Smooth muscle cell (in vitro differentiated cells): ENCODE measurements at regions not wholly inside any gene's neighbourhood (a gene's known extent, or its start where the extent isn't known, plus 50 kb on each side); places are given as distances from the start of the nearest gene placed in this dataset.

Source experiments
- DNase-seq: peaks from one replicate; lab custom pipeline; 2025; ENCODE audit not compliant: unreplicated experiment; lab: John Stamatoyannopoulos, UW
- H2AFZ ChIP-seq: fragments of 200-600 bp; sonication (generic); 2 replicates; pipeline ENCODE4 v1.6.0; 2016; ENCODE audit warnings: antibody characterized with exemption, low read depth, mild to moderate bottlenecking
- H3F3A ChIP-seq: fragments of 200-600 bp; sonication (generic); 2 replicates; pipeline ENCODE4 v1.6.0; 2017; ENCODE audit warnings: antibody characterized with exemption, low read depth
- H3K27ac ChIP-seq: fragments of 200-600 bp; sonication (generic); 2 replicates; pipeline ENCODE4 v1.5.1; 2016; ENCODE audit warnings: low read depth, mild to moderate bottlenecking
- H3K27me3 ChIP-seq: fragments of 200-600 bp; sonication (generic); 2 replicates; pipeline ENCODE4 v1.6.1; 2016; ENCODE audit warnings: low read depth, mild to moderate bottlenecking
- H3K36me3 ChIP-seq: fragments of 200-600 bp; sonication (generic); 2 replicates; pipeline ENCODE4 v1.5.1; 2016; ENCODE audit warnings: low read depth
- H3K4me1 ChIP-seq: fragments of 200-600 bp; sonication (generic); 2 replicates; pipeline ENCODE4 v1.5.1; 2016; ENCODE audit warnings: low read depth
- H3K4me2 ChIP-seq: fragments of 200-600 bp; sonication (generic); 2 replicates; pipeline ENCODE4 v1.6.0; 2016; ENCODE audit warnings: mild to moderate bottlenecking
- H3K4me3 ChIP-seq: fragments of 200-600 bp; sonication (generic); 2 replicates; pipeline ENCODE4 v1.5.1; 2016; ENCODE audit warnings: mild to moderate bottlenecking
- H3K79me2 ChIP-seq: fragments of 200-600 bp; sonication (generic); 2 replicates; pipeline ENCODE4 v1.6.0; 2016; ENCODE audit warnings: low read depth, mild to moderate bottlenecking
- H3K9ac ChIP-seq: fragments of 200-600 bp; sonication (generic); 2 replicates; pipeline ENCODE4 v1.6.0; 2016; ENCODE audit warnings: low read depth
- H3K9me3 ChIP-seq: fragments of 200-600 bp; sonication (generic); replicated peaks from 2 replicates; pipeline ENCODE4 v1.5.1; 2016; ENCODE audit warnings: low read depth
- H4K20me1 ChIP-seq: fragments of 200-600 bp; sonication (generic); 2 replicates; pipeline ENCODE4 v1.6.0; 2016; ENCODE audit warnings: low read depth
- CTCF ChIP-seq: fragments of 200-600 bp; sonication (generic); IDR thresholded peaks from 2 replicates; pipeline ENCODE4 v1.5.1; 2017; ENCODE audit warnings: borderline replicate concordance, mild to moderate bottlenecking, antibody characterized with exemption; ENCODE audit not compliant: insufficient read depth, poor library complexity, severe bottlenecking
- WGBS: methylation state at CpG from one replicate; pipeline ENCODE4 v1.1.7; 2016; ENCODE audit warnings: low lambda C conversion rate; 5-methylcytosine and 5-hydroxymethylcytosine counted together

GRCh38 chr15:39393575-39394335, 187.1 kb upstream of the THBS1 start:
- no peak for TF ChIP-seq CTCF
- Histone ChIP-seq H3K9me3 (no peaks in the 10 kb centered on the region), H3K79me2 (no peaks in the 10 kb centered on the region), H3K36me3 (no peaks in the 10 kb centered on the region), H3K4me1 (peaks cover 12% of the 10 kb centered on the region), H3K9ac (no peak overlapping the region), H3K4me2 (no peak overlapping the region), H4K20me1 (no peaks in the 10 kb centered on the region), H3K4me3 (no peak overlapping the region), H3K27ac (no peak overlapping the region), H3K27me3 (no peaks in the 10 kb centered on the region), H2AFZ (no peak overlapping the region), H3F3A (peaks cover 3% of the 10 kb centered on the region)
- 61% methylated on average over 4 of the region's 4 CpGs for WGBS
- no peak for DNase-seq

GRCh38 chr15:39394496-39394895, 186.4 kb upstream of the THBS1 start:
- H4K20me1 ChIP-seq, result no peaks in the 10 kb centered on the region
- no peaks in the 10 kb centered on the region for H3K79me2 ChIP-seq
- DNase-seq, result no peak
- no peaks in the 10 kb centered on the region for H3K27me3 ChIP-seq
- no peak overlapping the region for H3K9ac ChIP-seq
- no peak overlapping the region for H2AFZ ChIP-seq
- no peaks in the 10 kb centered on the region for H3K36me3 ChIP-seq
- H3K4me1 ChIP-seq, result peaks cover 12% of the 10 kb centered on the region
- no peak overlapping the region for H3K4me2 ChIP-seq
- H3K9me3 ChIP-seq, result no peaks in the 10 kb centered on the region
- no peak overlapping the region for H3K27ac ChIP-seq
- peaks cover 3% of the 10 kb centered on the region for H3F3A ChIP-seq
- TF ChIP-seq CTCF, result no peak
- H3K4me3 ChIP-seq, result no peak overlapping the region

GRCh38 chr15:39396979-39397615, 183.8 kb upstream of the THBS1 start:
- Histone ChIP-seq H3K79me2 (no peaks in the 10 kb centered on the region), H3K4me1 (no peaks in the 10 kb centered on the region), H3K36me3 (no peaks in the 10 kb centered on the region), H3K4me2 (no peak overlapping the region), H3K27me3 (no peaks in the 10 kb centered on the region), H2AFZ (no peak overlapping the region), H3K27ac (no peak overlapping the region), H3F3A (no peaks in the 10 kb centered on the region), H4K20me1 (no peaks in the 10 kb centered on the region), H3K4me3 (no peak overlapping the region), H3K9me3 (no peaks in the 10 kb centered on the region), H3K9ac (no peak overlapping the region)
- no peak for DNase-seq
- WGBS, result 97% methylated on average over 8 of the region's 8 CpGs
- TF ChIP-seq CTCF, result no peak

GRCh38 chr15:39397883-39398282, 183.0 kb upstream of the THBS1 start:
- Histone ChIP-seq H3K4me2 (no peak overlapping the region), H3K9me3 (no peaks in the 10 kb centered on the region), H3K4me1 (no peaks in the 10 kb centered on the region), H3K27ac (no peak overlapping the region), H3K27me3 (no peaks in the 10 kb centered on the region), H2AFZ (no peak overlapping the region), H3K9ac (no peak overlapping the region), H3F3A (no peaks in the 10 kb centered on the region), H3K79me2 (no peaks in the 10 kb centered on the region), H3K36me3 (no peaks in the 10 kb centered on the region), H3K4me3 (no peak overlapping the region), H4K20me1 (no peaks in the 10 kb centered on the region)
- 89% methylated on average over 3 of the region's 3 CpGs for WGBS
- no peak for DNase-seq
- no peak for TF ChIP-seq CTCF
